ENCODE measurements at regions not wholly inside any gene's neighbourhood (a gene's known extent, or its start where the extent isn't known, plus 50 kb on each side); places are given as distances from the start of the nearest gene placed in this dataset.

DNA sequence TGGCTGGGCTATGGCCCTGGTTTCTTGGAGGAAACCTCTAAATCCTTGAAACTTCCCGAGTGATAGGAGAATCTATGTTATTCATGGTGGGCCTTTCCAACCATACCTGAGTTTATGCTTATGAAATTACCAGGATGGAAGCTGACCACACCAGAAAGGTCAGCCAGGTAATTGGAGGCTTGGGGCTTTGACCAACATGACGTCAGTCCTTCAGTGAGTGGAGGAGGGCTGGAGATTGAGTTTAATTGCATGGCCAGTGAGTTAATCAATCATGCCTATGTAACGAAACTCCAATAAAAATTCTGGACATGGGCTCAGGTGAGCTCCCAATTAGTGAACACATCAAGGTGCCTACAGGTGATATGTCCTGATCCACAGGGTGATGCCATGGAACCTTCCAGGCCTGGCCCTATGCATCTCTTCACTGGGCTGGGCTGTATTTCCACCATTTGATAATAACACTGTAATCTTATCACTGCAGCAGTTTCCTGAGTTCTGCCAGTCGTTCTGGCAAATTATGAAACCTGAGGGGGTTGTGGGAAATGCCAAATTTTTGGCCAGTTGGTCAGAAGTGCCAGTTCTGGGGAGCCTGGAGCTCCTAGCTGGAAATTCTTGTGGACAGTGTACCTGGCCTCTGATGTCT, 106.5 kb downstream of the CDH26 start:
- no peak for DNase-seq

GRCh38 chr20:60065741-60066437, 107.7 kb downstream of the CDH26 start:
- no peak for DNase-seq

DNA sequence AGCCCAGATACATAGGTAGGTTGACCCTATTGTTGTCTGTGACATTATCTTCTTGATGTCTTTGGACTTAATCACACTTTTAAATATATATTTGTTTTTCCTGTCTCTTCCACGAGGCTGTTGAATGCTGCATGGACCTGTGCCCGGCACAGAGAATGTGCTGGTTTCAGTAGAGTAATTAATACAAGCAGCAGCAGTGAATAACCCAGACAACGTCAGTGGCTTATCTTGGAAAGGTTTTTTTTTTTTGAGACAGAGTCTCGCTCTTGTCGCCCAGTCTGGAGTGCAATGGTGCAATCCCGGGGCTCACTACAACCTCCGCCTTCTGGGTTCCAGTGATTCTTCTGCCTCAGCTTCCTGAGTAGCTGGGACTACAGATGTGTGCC, 108.2 kb downstream of the CDH26 start:
- DNase-seq = no peak

DNA sequence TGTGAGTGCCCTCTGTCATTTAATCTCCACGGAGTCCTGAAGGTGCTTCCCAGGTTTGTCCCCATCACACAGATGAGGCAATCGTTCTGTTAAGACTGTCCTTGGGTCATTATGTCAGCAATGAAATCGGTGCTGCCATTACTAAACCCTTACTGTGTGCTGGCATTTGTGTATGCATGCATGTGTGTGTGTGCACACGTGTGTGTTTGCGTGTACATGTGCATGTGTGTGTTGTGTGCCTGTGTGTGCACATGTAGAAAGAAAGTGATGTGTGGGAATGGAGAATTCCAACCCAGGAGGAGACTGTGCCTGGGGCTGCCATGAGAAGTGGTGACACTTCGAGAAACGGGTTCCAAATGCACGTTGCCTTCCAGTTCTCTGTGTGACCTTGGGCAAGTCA, 110.3 kb downstream of the CDH26 start:
- DNase-seq = no peak

DNA sequence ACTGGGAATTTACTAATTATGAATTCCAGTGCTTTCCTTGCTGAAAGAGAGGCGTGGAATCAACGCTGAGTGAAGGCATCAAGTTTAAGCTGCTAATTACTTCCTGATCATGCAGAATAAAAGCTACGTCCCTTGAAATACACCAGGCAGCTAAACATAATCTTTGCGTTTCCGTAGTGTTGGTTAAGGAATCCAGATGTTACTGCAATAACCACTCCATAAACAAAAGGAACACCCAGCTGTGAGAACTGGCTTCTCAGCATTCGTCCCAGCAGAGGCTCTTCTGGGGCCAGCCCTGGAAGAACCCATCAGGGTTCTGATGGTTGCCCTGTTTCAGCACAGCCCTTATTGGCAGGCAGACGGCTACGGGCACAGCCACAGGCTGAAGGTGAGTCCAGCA, 111.4 kb downstream of the CDH26 start:
- no peak for DNase-seq

- no peak for DNase-seq
Measured at GRCh38 chr20:60070791-60071190, 112.6 kb downstream of the CDH26 start.

- no peak for DNase-seq
Measured at GRCh38 chr20:60071965-60072364, 113.7 kb downstream of the CDH26 start.

- no peak for DNase-seq
Measured at GRCh38 chr20:60073086-60073485, 114.9 kb downstream of the CDH26 start.

GRCh38 chr20:60073504-60073903, 115.3 kb downstream of the CDH26 start:
- DNase-seq = no peak

GRCh38 chr20:60074276-60074675, 116.1 kb downstream of the CDH26 start:
- no peak for DNase-seq

DNA sequence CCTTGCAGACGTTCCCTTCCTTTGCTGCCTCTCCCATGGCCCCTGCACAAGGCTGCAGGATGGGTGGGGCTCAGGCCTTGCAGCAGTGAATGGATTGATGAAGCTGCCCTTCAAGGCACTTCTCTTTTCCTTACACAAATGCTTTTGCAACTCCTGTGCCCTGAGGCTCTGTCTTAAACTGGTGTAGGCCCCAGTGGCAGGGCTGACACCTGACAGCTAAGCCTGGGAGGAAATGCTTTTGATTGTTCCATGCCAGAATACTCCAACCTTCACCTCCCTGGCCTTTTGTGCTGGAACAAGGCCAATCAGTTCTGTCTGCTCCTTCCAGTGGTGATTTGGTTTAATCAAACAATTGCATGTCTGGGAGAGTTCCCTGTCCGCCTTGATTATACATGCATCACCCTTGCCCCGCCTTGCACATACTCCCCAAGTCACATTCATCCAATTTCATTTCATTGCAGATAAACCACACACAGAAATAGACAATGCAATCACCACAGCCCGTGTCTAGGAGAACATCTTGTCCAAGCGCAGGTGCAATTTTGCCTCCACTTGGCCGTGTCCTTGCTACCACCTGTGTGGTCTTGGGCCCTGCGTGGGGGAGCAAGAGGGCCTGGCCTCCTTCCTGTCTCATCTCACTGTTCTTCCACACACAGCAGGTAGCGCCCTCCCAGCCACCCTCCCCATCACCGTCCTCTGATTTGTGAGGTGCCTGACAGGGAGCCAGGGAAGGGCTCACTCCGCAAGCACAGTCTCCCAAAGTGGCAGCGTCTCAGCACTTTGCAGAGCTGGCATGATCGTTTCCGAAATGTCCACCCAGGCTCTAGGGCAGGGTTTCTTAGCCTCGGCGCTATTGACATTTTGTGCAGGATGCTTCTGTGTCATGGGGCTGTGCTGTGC, 120.4 kb downstream of the CDH26 start:
- no peak for DNase-seq

GRCh38 chr20:60080401-60080800, 122.2 kb downstream of the CDH26 start:
- no peak for DNase-seq

DNA sequence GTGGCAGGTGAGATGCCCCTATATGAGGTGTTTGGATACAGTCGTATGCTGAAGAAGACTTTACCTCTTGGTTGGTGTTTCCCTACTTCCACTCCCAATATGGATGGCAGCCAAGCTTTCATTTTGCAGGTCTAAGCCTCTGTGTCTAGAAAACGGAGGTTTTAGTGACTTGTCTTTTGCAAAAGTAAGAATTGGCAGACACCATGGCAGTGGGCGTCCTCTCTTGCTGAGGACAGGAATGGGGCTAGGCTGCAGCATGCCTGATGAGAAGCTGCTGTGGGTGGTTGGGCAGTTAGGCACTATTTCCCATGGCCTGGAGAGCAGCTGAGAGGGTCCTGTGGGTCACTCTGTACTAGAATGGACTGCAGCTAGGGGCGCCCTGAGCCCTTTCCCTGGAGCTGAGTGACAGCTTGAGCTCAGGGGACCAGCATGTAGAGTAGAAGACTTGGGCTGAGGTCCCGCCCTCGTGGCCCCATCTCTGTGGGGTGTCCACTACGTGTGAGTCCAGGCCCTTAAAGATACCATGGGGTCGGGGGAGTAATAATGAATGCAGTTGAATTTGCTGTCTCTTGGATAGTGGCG, 127.4 kb downstream of the CDH26 start:
- DNase-seq = no peak

- peak in 1 of 5 experiments; percentile 22 for DNase-seq
Measured at GRCh38 chr20:60086821-60087562, 128.8 kb downstream of the CDH26 start.

DNA sequence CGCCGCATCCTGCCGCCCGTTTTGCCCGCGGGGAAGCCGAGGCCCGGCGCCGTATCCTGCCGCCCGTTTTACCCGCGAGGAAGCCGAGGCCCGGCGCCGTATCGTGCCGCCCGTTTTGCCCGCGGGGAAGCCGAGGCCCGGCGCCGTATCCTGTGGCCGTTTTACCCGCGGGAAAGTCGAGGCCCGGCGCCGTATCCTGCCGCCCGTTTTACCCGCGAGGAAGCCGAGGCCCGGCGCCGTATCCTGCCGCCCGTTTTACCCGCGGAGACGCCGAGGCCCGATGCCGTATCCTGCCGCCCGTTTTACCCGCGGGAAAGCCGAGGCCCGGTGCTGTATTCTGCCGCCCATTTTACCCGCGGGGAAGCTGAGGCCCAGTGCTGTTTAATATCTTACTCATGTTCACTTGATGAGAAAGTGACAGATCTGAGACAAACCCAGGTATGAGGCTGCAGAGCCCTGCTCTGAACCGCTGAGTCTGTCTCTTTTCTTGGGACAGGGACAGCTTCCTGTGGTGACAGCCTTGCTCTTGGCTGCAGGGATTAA, 129.4 kb downstream of the CDH26 start:
- peak in 1 of 5 experiments; percentile 54 for DNase-seq

GRCh38 chr20:60088236-60088635, 130.0 kb downstream of the CDH26 start:
- DNase-seq = no peak

GRCh38 chr20:60090631-60091030, 132.4 kb downstream of the CDH26 start:
- DNase-seq = no peak

DNA sequence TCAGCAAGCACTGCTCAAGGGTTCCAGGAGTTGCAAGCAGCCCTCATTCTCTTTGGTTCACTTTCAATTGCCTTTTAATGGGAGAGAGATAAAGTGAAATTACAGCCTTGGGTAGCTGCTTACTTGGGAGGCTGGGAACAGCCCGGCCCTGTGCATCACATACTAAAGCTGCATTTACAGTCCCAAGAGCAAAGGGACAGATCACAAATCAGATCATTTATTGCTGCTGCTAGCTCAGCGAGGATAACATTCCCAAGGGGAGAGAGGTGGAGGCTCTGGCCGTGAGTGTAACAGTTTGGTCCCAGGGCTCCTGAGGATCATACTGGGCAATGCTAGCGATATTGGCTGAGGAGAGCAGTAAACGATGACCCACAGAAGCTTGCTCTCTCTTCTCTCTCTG, 133.1 kb downstream of the CDH26 start:
- no peak for DNase-seq

GRCh38 chr20:60091861-60092260, 133.6 kb downstream of the CDH26 start:
- no peak for DNase-seq

DNA sequence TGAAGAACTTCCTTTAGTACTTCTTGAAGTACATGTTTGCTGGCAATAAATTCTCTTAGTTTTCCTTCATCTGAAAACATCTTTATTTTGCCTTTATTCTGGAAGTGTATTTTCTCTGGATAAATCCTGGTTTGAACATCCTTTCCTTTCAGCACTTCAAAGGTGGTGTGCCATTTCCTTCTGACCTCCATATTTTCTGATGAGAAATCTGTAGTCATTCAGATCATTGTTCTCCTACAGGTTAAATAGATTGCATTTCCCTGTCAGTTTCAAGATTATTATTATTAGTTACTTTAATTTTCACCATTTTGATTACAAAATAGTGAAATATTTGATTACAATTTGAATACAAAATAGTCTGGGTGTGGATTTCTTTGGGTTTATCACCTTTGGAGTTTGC, 134.5 kb downstream of the CDH26 start:
- no peak for DNase-seq

- DNase-seq = no peak
Measured at GRCh38 chr20:60095456-60095855, 137.2 kb downstream of the CDH26 start.

DNA sequence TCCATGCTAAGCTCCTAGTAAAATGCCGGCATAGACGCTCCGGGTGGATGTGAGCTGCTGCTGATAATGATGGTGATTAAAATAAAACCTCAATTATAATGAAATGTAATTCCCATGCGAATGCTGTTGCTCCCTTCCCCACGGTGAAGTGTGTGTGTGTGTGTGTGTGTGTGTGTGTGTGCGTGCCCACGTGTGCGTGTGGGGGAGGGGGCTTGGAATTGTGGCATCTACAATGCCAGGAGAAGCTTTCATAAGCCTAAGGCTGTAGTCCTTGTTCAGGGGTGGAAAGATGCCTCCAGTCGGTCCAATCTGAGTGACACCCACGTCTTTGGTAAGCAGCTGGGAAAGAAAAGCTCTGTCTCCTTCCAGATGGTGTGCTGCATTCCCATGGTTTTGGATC, 137.9 kb downstream of the CDH26 start:
- no peak for DNase-seq

Measured in T-helper 2 cell (primary cell).